Calu3 (cell line): ENCODE measurements at regions not wholly inside any gene's neighbourhood (a gene's known extent, or its start where the extent isn't known, plus 50 kb on each side); places are given as distances from the start of the nearest gene placed in this dataset.

ENCODE experiments used
- BruUV-seq: library from RNA; stranded (reverse); fragments of 400-500 nt; replicated peaks from 2 replicates; lab custom pipeline; 2021; lab: Mats Ljungman, UMichigan
- CTCF ChIA-PET: fragments of 300-600 bp; sonication (Branson Sonifier 250); formaldehyde crosslinking; loops from one replicate; lab custom pipeline; 2022; ENCODE audit warnings: antibody characterized with exemption; lab: Charles Lee
- DNase-seq: peaks from one replicate; pipeline ENCODE4 v3.0.0; 2022
- H3K27ac Mint-ChIP-seq: one replicate; pipeline ENCODE4 v1.8.0; 2022; ENCODE audit warnings: mixed read lengths; ENCODE audit not compliant: unreplicated experiment
- H3K27me3 Mint-ChIP-seq: one replicate; pipeline ENCODE4 v1.8.0; 2022; ENCODE audit warnings: mixed read lengths; ENCODE audit not compliant: unreplicated experiment
- H3K36me3 Mint-ChIP-seq: one replicate; pipeline ENCODE4 v1.8.0; 2022; ENCODE audit warnings: mild to moderate bottlenecking, moderate library complexity, mixed read lengths; ENCODE audit not compliant: insufficient read depth, unreplicated experiment
- H3K4me1 Mint-ChIP-seq: one replicate; pipeline ENCODE4 v1.8.0; 2022; ENCODE audit warnings: mild to moderate bottlenecking, low read depth, mixed read lengths; ENCODE audit not compliant: unreplicated experiment
- H3K4me3 Mint-ChIP-seq: one replicate; pipeline ENCODE4 v1.8.0; 2022; ENCODE audit warnings: mild to moderate bottlenecking, low read depth, moderate library complexity, mixed read lengths; ENCODE audit not compliant: unreplicated experiment
- H3K9me3 Mint-ChIP-seq: one replicate; pipeline ENCODE4 v1.8.0; 2022; ENCODE audit warnings: low read depth, mixed read lengths; ENCODE audit not compliant: unreplicated experiment
- CTCF ChIP-seq: fragments of 200-600 bp; IDR thresholded peaks from one replicate; pipeline ENCODE4 v1.8.0; 2022; ENCODE audit warnings: antibody characterized with exemption; ENCODE audit not compliant: unreplicated experiment
- intact Hi-C: fragments of 100-400 bp; cut with micrococcal nuclease; formaldehyde crosslinking; loops from one replicate; pipeline ENCODE4 v1.10.0; 2022; ENCODE audit not compliant: unreplicated experiment

GRCh38 chr12:75840994-75841355, 190.6 kb downstream of the PHLDA1 start:
- peaks cover 35% of the 10 kb centered on the region for H3K4me1 Mint-ChIP-seq
- CTCF ChIA-PET = no interaction called here
- H3K4me3 Mint-ChIP-seq = no peak overlapping the region
- intact Hi-C loops = no loop called here
- H3K9me3 Mint-ChIP-seq = peaks cover 5% of the 10 kb centered on the region
- no peak overlapping the region for H3K27ac Mint-ChIP-seq
- no peaks in the 10 kb centered on the region for H3K27me3 Mint-ChIP-seq
- no TSS peak for BruUV-seq
- no peak for TF ChIP-seq CTCF
- H3K36me3 Mint-ChIP-seq = no peaks in the 10 kb centered on the region
- no peak for DNase-seq

- Mint-ChIP-seq H3K9me3 (peaks cover 3% of the 10 kb centered on the region), H3K27ac (no peak overlapping the region), H3K27me3 (no peaks in the 10 kb centered on the region), H3K36me3 (no peaks in the 10 kb centered on the region), H3K4me3 (no peak overlapping the region), H3K4me1 (peaks cover 30% of the 10 kb centered on the region)
- CTCF ChIA-PET = interaction anchor here (0.8 kb wide), 1 partner anchor 10 kb away, joined by 4 read pairs; no protein-coding TSS in a partner anchor
- DNase-seq = no peak
- no TSS peak for BruUV-seq
- TF ChIP-seq CTCF = no peak
- intact Hi-C loops = no loop called here
These were observed 193.3 kb downstream of the PHLDA1 start for GRCh38 chr12:75838309-75838708.

GRCh38 chr12:75837700-75838099, 193.9 kb downstream of the PHLDA1 start:
- Mint-ChIP-seq H3K27ac (no peak overlapping the region), H3K27me3 (no peaks in the 10 kb centered on the region), H3K9me3 (peaks cover 3% of the 10 kb centered on the region), H3K36me3 (no peaks in the 10 kb centered on the region), H3K4me3 (no peak overlapping the region), H3K4me1 (peaks cover 26% of the 10 kb centered on the region)
- CTCF ChIA-PET = interaction anchor here (1.2 kb wide), 1 partner anchor 9 kb away, joined by 3 read pairs; no protein-coding TSS in a partner anchor
- intact Hi-C loops = no loop called here
- no TSS peak for BruUV-seq
- TF ChIP-seq CTCF = no peak
- DNase-seq = no peak

- DNase-seq = no peak
These were observed 195.0 kb downstream of the PHLDA1 start for GRCh38 chr12:75836533-75836932.

More at GRCh38 chr12:75836533-75836932, 195.0 kb downstream of the PHLDA1 start:
- CTCF ChIA-PET = interaction anchor here (1.2 kb wide), 1 partner anchor 8 kb away, joined by 3 read pairs; no protein-coding TSS in a partner anchor
- Mint-ChIP-seq H3K36me3 (no peaks in the 10 kb centered on the region), H3K27me3 (no peaks in the 10 kb centered on the region), H3K4me1 (peaks cover 26% of the 10 kb centered on the region), H3K27ac (no peak overlapping the region), H3K4me3 (no peak overlapping the region), H3K9me3 (peaks cover 3% of the 10 kb centered on the region)
- intact Hi-C loops = no loop called here
- no peak for TF ChIP-seq CTCF
- BruUV-seq = no TSS peak
